ENCODE measurements at regions not wholly inside any gene's neighbourhood (a gene's known extent, or its start where the extent isn't known, plus 50 kb on each side); places are given as distances from the start of the nearest gene placed in this dataset.

DNA sequence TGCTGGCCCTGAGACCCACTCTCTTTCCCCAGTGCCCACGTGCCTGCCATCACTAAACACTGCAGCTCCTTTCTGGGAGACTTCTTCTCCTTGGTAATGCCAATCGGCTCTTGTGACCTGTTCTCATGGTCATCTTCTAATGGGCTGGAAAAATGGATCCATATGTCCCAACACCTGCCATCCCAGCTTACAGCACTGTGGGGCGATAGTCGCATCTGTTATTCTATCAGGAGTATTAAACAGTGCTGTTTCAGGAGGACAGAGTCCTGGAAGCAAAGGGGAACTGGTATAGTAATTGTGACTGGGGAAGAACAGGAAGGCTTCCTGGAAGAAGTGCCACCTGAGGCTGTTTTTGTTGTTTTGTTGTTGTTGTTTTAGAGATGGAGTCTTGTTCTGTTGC, 411.2 kb downstream of the GLRX3 start:
- Histone ChIP-seq H3K4me1 (ENCODE audit: control insufficient read depth, low read depth, low read length) (no peaks in the 10 kb centered on the region), H3K9ac (ENCODE audit: low read length) (no peak overlapping the region), H3K4me3 (ENCODE audit: low read length) (no peak overlapping the region), H3K36me3 (ENCODE audit: control insufficient read depth, low read depth, low read length) (no peaks in the 10 kb centered on the region), H3K27me3 (ENCODE audit: control insufficient read depth, insufficient read depth, low read length) (no peaks in the 10 kb centered on the region), H3K9me3 (ENCODE audit: control insufficient read depth, low read depth, low read length) (no peaks in the 10 kb centered on the region), H3K27ac (ENCODE audit: low read length) (no peak overlapping the region)

DNA sequence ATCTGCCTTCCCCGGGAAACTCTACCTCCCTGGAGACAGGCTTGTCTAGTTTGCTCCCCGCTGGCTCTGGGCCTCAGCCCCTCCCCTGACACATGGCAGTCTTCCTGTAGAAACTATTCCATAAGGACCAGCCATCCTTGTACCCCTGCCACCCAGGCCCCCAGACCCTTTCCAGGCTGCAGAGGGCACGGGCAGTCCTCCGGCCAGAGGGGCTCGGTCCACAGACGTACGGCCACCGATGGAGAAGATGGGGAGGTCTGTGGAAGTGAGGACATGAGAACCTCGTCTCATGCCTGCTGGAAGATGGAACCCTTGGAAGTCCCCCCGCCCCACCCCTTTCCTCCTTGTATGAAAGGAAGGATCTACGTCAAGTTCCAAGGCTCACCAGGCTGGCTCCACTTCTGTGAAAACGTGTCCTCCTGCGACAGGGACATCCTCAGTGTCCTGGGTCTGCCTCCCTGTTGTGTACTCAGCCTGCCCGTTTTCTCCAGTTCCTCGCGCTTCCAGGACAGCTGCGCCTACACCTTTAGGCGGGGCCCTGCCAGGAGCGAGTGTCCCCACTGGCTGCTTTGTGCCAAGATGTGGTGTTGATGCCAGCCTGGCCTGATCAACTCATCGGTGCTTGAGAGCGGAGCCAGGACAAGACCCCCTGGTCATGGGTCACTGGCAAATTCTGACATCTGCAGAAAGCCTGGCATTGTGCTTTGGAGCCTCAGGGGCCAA, 414.9 kb downstream of the GLRX3 start:
- Histone ChIP-seq H3K36me3 (ENCODE audit: control insufficient read depth, low read depth, low read length) (no peaks in the 10 kb centered on the region), H3K27ac (ENCODE audit: low read length) (no peak overlapping the region), H3K9me3 (ENCODE audit: control insufficient read depth, low read depth, low read length) (no peaks in the 10 kb centered on the region), H3K4me1 (ENCODE audit: control insufficient read depth, low read depth, low read length) (no peaks in the 10 kb centered on the region), H3K27me3 (ENCODE audit: control insufficient read depth, insufficient read depth, low read length) (no peaks in the 10 kb centered on the region), H3K9ac (ENCODE audit: low read length) (no peak overlapping the region), H3K4me3 (ENCODE audit: low read length) (no peak overlapping the region)

DNA sequence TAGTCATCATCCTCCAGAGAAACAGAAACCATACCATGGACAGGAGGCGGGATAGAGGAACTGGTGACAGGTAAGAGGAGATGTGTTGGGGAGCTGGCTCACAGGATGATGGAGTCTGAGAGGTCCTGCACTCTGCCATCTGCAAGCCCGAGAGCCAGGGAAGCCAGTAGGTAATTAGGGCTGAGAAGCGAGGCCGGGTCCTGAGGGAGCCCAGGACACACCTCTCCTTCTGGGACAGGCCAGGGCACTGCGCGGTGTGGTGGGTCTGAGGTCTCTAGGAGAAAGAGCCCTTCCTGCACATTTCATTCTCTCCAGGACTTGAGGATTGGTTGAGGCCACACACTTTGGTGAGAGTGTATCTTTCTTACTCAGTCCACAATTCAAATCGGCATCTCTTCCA, 415.5 kb downstream of the GLRX3 start:
- Histone ChIP-seq H3K4me3 (ENCODE audit: low read length) (no peak overlapping the region), H3K27me3 (ENCODE audit: control insufficient read depth, insufficient read depth, low read length) (no peaks in the 10 kb centered on the region), H3K9me3 (ENCODE audit: control insufficient read depth, low read depth, low read length) (no peaks in the 10 kb centered on the region), H3K4me1 (ENCODE audit: control insufficient read depth, low read depth, low read length) (no peaks in the 10 kb centered on the region), H3K36me3 (ENCODE audit: control insufficient read depth, low read depth, low read length) (no peaks in the 10 kb centered on the region), H3K9ac (ENCODE audit: low read length) (no peak overlapping the region), H3K27ac (ENCODE audit: low read length) (no peak overlapping the region)

DNA sequence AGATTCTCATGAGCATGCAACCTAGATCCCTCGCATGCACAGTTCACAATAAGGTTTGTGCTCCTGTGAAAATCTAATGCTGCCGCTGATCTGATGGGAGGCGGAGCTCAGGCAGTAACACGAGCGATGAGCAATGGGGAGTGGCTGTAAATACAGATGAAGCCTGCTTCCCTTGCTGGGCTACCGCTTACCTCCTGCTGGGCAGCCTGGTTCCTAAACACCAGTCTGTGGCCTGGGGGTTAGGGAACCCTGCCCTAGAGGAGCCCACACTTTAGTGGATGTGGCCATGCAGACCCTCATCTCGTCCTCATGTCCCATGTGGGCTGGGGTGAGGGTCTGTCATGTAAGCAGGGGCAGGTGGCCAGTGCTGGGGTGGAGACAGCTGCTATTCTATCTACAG, 417.6 kb downstream of the GLRX3 start:
- Histone ChIP-seq H3K27ac (ENCODE audit: low read length) (no peak overlapping the region), H3K9me3 (ENCODE audit: control insufficient read depth, low read depth, low read length) (no peaks in the 10 kb centered on the region), H3K4me3 (ENCODE audit: low read length) (no peak overlapping the region), H3K9ac (ENCODE audit: low read length) (no peak overlapping the region), H3K4me1 (ENCODE audit: control insufficient read depth, low read depth, low read length) (no peaks in the 10 kb centered on the region), H3K27me3 (ENCODE audit: control insufficient read depth, insufficient read depth, low read length) (no peaks in the 10 kb centered on the region), H3K36me3 (ENCODE audit: control insufficient read depth, low read depth, low read length) (no peaks in the 10 kb centered on the region)

DNA sequence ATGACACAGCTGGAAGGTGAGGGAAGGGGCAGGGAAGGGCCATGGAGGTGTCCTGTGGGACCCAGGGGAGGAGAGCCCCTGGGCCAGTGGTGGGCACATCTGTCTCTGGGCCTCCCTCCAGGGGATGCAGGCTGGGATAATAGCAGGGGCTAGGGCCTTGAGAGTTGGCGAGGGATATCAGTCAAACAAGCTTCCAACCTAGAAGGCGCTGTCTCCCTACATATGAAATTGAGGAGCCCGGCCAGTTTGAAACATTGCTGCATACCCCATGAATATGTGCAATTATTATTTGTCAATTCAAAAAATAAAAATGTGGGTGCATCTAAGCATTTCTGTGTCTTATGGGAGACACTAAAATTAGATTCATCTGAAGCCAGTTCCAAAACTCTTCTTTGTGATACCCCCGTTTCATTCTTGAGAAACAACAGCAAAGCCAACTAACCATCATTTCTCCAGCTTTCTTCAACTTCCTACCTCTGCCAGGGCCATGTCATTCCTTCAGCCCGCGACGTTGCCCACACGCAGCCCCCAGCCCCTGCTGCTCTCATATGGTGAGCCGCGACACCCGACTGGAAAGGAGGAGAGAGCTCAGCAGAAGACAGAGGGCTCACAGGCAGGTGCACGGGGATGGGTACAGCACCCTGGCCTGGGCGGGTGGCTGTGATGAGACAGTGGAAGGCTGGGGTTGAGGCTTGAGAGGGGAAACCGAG, 418.7 kb downstream of the GLRX3 start:
- H3K36me3 ChIP-seq (ENCODE audit: control insufficient read depth, low read depth, low read length) = no peaks in the 10 kb centered on the region
- no peak overlapping the region for H3K4me3 ChIP-seq (ENCODE audit: low read length)
- no peak overlapping the region for H3K9ac ChIP-seq (ENCODE audit: low read length)
- H3K4me1 ChIP-seq (ENCODE audit: control insufficient read depth, low read depth, low read length) = no peaks in the 10 kb centered on the region
- no peaks in the 10 kb centered on the region for H3K27me3 ChIP-seq (ENCODE audit: control insufficient read depth, insufficient read depth, low read length)
- H3K27ac ChIP-seq (ENCODE audit: low read length) = no peak overlapping the region
- H3K9me3 ChIP-seq (ENCODE audit: control insufficient read depth, low read depth, low read length) = no peaks in the 10 kb centered on the region

DNA sequence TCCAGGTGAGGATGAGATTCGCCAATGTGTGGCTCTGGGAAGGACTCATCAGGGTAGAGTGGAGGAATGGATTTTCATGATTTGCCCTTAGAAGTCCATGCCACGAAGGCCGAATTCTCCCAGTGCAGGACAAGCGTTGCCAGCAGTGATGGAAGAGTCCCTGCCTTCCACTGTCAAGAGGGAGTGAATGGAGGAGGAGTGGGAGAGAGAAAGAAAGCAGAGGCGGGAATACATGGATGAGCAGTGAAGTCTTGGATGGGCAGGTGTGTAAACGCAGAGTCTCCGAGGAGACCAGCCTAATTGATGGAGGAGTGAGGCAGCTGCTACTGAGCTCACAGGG, 419.2 kb downstream of the GLRX3 start:
- H3K4me3 ChIP-seq (ENCODE audit: low read length) = no peak overlapping the region
- H3K9me3 ChIP-seq (ENCODE audit: control insufficient read depth, low read depth, low read length) = no peaks in the 10 kb centered on the region
- H3K27ac ChIP-seq (ENCODE audit: low read length) = no peak overlapping the region
- no peaks in the 10 kb centered on the region for H3K4me1 ChIP-seq (ENCODE audit: control insufficient read depth, low read depth, low read length)
- no peaks in the 10 kb centered on the region for H3K36me3 ChIP-seq (ENCODE audit: control insufficient read depth, low read depth, low read length)
- no peaks in the 10 kb centered on the region for H3K27me3 ChIP-seq (ENCODE audit: control insufficient read depth, insufficient read depth, low read length)
- no peak overlapping the region for H3K9ac ChIP-seq (ENCODE audit: low read length)

DNA sequence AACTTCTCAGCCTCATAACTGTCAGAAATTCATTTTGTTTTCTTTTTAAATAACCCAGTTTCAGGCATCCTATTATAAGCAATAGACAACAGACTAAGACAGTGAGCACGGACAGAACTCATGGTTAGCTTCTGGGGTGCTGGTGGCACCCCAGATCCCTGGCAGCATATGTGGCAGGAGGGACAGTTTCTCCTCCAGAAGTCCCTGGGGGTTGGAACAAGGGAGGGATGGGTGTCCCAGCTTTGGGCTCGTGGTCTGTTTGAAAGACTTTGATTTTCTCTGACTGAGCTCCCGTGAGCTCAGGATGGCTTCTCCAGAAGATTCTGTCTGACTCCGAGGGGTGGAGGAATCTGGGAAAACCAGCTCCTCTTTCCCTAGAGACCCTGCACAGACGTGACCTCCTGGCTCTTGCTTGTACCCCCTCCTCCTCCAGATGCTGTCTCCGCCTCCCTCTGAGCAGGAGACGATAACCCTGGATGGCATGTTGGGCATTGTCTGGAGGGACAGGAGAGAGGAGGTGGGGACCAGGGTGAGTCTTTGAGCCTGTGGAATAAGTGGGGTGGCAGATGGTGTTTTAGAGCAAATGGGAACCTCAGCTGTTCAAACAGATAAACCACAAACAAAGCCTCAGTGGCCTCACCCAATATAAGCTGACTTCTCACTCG, 421.1 kb downstream of the GLRX3 start:
- no peaks in the 10 kb centered on the region for H3K9me3 ChIP-seq (ENCODE audit: control insufficient read depth, low read depth, low read length)
- no peaks in the 10 kb centered on the region for H3K27me3 ChIP-seq (ENCODE audit: control insufficient read depth, insufficient read depth, low read length)
- H3K9ac ChIP-seq (ENCODE audit: low read length) = no peak overlapping the region
- no peaks in the 10 kb centered on the region for H3K36me3 ChIP-seq (ENCODE audit: control insufficient read depth, low read depth, low read length)
- H3K4me1 ChIP-seq (ENCODE audit: control insufficient read depth, low read depth, low read length) = no peaks in the 10 kb centered on the region
- H3K4me3 ChIP-seq (ENCODE audit: low read length) = no peak overlapping the region
- no peak overlapping the region for H3K27ac ChIP-seq (ENCODE audit: low read length)

DNA sequence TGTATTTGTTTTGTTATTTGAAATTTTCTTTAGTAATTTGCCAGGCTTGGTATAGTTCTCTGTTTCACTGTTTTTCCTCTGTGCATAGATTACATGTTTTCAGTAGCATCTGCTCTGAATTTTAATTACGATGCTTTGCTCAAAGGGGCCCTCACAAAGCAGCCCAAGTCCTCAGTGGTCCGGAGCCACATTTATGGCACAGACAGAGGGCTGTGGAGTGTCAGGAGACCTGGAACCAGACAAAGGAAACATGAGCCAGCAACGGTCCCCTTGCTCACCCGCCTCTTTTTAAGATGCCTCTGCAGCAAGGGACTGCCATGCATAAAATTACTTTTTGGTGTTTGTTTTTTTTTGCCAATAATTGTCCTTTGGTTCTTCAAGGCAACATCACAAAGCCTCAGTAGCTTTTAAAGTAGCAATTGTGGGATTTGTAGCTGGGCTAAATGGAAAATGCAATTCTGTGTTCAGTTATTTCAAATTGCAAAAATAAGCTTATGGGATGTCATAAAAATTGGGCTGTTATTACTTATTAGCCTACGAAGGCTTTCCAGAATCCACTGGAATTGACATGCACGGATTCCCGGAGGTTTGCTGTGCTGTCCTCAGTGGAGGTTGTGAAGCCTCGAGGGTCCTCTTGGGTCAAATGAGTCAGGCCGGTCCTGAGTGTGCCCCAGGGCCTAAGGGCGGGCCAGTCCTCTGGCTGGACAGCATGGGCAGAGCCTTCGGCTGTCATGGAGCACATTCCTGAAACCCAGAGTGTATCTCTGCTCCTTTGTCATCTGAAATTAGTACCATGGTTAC, 422.8 kb downstream of the GLRX3 start:
- Histone ChIP-seq H3K4me1 (ENCODE audit: control insufficient read depth, low read depth, low read length) (no peaks in the 10 kb centered on the region), H3K27ac (ENCODE audit: low read length) (no peak overlapping the region)

DNA sequence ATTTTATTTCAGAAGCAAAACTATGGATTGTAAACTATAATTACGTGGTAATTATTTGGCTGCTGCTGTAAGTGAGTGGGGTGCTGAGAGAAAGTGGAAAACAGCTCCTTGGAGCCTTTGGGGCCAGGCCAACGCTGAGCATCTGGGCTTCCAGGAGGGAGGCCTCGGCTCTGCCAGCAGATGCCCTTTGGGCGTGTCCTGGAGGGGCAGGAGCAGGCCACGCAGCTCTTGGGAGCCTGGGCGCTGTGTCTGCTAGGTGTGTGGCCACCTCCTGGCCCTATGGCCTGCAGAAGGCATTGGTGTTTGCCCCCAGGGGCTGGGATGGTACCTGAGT, 423.3 kb downstream of the GLRX3 start:
- Histone ChIP-seq H3K9me3 (ENCODE audit: control insufficient read depth, low read depth, low read length) (no peaks in the 10 kb centered on the region), H3K36me3 (ENCODE audit: control insufficient read depth, low read depth, low read length) (no peaks in the 10 kb centered on the region), H3K4me1 (ENCODE audit: control insufficient read depth, low read depth, low read length) (no peaks in the 10 kb centered on the region), H3K4me3 (ENCODE audit: low read length) (no peak overlapping the region), H3K27ac (ENCODE audit: low read length) (no peak overlapping the region), H3K27me3 (ENCODE audit: control insufficient read depth, insufficient read depth, low read length) (no peaks in the 10 kb centered on the region), H3K9ac (ENCODE audit: low read length) (no peak overlapping the region)

More for the DNA sequence above, 422.8 kb downstream of the GLRX3 start:
- H3K4me3 ChIP-seq (ENCODE audit: low read length) = no peak overlapping the region
- no peaks in the 10 kb centered on the region for H3K36me3 ChIP-seq (ENCODE audit: control insufficient read depth, low read depth, low read length)
- H3K9me3 ChIP-seq (ENCODE audit: control insufficient read depth, low read depth, low read length) = no peaks in the 10 kb centered on the region
- no peaks in the 10 kb centered on the region for H3K27me3 ChIP-seq (ENCODE audit: control insufficient read depth, insufficient read depth, low read length)
- no peak overlapping the region for H3K9ac ChIP-seq (ENCODE audit: low read length)

DNA sequence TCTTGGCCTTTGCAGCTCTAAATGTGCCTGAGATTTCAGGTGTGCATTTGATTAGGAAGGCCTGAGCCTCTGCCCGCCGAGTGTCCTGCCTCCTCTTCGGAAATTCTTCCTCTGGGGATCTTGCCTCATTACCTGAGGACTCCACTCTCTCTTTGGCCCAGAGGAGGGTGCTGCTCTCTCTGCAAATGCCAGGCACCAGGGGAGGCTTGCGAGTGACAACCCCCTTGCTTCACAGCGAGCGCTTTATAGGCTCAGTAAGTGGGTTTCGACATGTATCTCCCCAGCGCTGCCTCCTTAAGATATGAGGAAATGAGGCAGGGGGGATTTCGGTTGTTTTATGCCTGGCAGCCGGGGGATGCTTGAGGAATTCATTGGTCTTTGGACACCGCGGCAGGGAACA, 423.9 kb downstream of the GLRX3 start:
- H3K9me3 ChIP-seq (ENCODE audit: control insufficient read depth, low read depth, low read length) = no peaks in the 10 kb centered on the region
- H3K4me3 ChIP-seq (ENCODE audit: low read length) = no peak overlapping the region
- H3K36me3 ChIP-seq (ENCODE audit: control insufficient read depth, low read depth, low read length) = no peaks in the 10 kb centered on the region
- H3K27me3 ChIP-seq (ENCODE audit: control insufficient read depth, insufficient read depth, low read length) = no peaks in the 10 kb centered on the region
- no peak overlapping the region for H3K27ac ChIP-seq (ENCODE audit: low read length)
- H3K9ac ChIP-seq (ENCODE audit: low read length) = no peak overlapping the region
- no peaks in the 10 kb centered on the region for H3K4me1 ChIP-seq (ENCODE audit: control insufficient read depth, low read depth, low read length)

DNA sequence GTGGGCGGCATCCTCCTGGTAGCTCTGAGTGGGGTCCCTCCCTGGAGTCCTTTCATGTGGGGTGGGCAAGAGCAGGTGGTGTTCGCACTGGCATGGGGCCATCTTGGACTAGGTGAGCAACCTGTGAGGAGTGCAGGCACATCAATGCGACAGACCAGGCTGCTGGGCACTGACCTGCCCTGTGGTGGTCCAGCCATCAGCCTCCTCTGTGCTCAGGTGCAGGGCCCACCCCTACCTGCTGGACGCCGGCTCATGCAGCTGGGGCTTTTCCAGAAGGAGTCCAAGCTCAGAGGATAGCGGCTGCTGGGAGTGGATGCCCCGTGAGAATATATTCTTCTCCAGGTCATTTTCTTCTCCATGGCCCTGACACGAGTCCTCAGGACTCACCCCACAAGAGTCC, 424.4 kb downstream of the GLRX3 start:
- Histone ChIP-seq H3K27ac (ENCODE audit: low read length) (no peak overlapping the region), H3K4me3 (ENCODE audit: low read length) (no peak overlapping the region), H3K9me3 (ENCODE audit: control insufficient read depth, low read depth, low read length) (no peaks in the 10 kb centered on the region), H3K4me1 (ENCODE audit: control insufficient read depth, low read depth, low read length) (no peaks in the 10 kb centered on the region), H3K27me3 (ENCODE audit: control insufficient read depth, insufficient read depth, low read length) (no peaks in the 10 kb centered on the region), H3K9ac (ENCODE audit: low read length) (no peak overlapping the region), H3K36me3 (ENCODE audit: control insufficient read depth, low read depth, low read length) (no peaks in the 10 kb centered on the region)

Data from iPS-18a (cell line).